GM19397 (cell line): ENCODE measurements at regions not wholly inside any gene's neighbourhood (a gene's known extent, or its start where the extent isn't known, plus 50 kb on each side); places are given as distances from the start of the nearest gene placed in this dataset.

Experiments
- ATAC-seq: cut with Tn5 transposase; IDR thresholded peaks from one replicate; pipeline ENCODE4 v1.9.1; 2021; ENCODE audit warnings: mild to moderate bottlenecking, moderate library complexity; ENCODE audit not compliant: unreplicated experiment

GRCh38 chr3:3689601-3690375, 109.4 kb upstream of the LRRN1 start:
- no peak for ATAC-seq

GRCh38 chr3:3686907-3687648, 112.2 kb upstream of the LRRN1 start:
- ATAC-seq = no peak

- no peak for ATAC-seq
Observed at GRCh38 chr3:3685721-3686120, 113.5 kb upstream of the LRRN1 start.

GRCh38 chr3:3683261-3683660, 116.0 kb upstream of the LRRN1 start:
- no peak for ATAC-seq

- ATAC-seq = no peak
Observed at GRCh38 chr3:3675801-3676200, 123.4 kb upstream of the LRRN1 start.

- ATAC-seq = no peak
Observed at GRCh38 chr3:3675186-3675585, 124.0 kb upstream of the LRRN1 start.

- peak; percentile 98 for ATAC-seq
Observed at GRCh38 chr3:3666664-3667063, 132.6 kb upstream of the LRRN1 start.

- peak; percentile 56 for ATAC-seq
Observed at GRCh38 chr3:3665961-3666640, 133.1 kb upstream of the LRRN1 start.

GRCh38 chr3:3665546-3665945, 133.7 kb upstream of the LRRN1 start:
- ATAC-seq = no peak

GRCh38 chr3:3664935-3665334, 134.3 kb upstream of the LRRN1 start:
- no peak for ATAC-seq

- no peak for ATAC-seq
Observed at GRCh38 chr3:3662610-3663009, 136.6 kb upstream of the LRRN1 start.

- ATAC-seq = no peak
Observed at GRCh38 chr3:3654916-3655315, 144.3 kb upstream of the LRRN1 start.

- ATAC-seq = no peak
Observed at GRCh38 chr3:3648988-3649679, 150.1 kb upstream of the LRRN1 start.

GRCh38 chr3:3646934-3647333, 152.3 kb upstream of the LRRN1 start:
- no peak for ATAC-seq

GRCh38 chr3:3646103-3646844, 153.0 kb upstream of the LRRN1 start:
- peak; percentile 62 for ATAC-seq

GRCh38 chr3:3641877-3642455, 157.3 kb upstream of the LRRN1 start:
- no peak for ATAC-seq

GRCh38 chr3:3639078-3639477, 160.2 kb upstream of the LRRN1 start:
- no peak for ATAC-seq

- ATAC-seq = no peak
Observed at GRCh38 chr3:3636815-3637214, 162.4 kb upstream of the LRRN1 start.

GRCh38 chr3:3635109-3635508, 164.1 kb upstream of the LRRN1 start:
- ATAC-seq = no peak

- ATAC-seq = no peak
Observed at GRCh38 chr3:3634326-3634725, 164.9 kb upstream of the LRRN1 start.
